GM23338 (cell line): ENCODE measurements at regions not wholly inside any gene's neighbourhood (a gene's known extent, or its start where the extent isn't known, plus 50 kb on each side); places are given as distances from the start of the nearest gene placed in this dataset.

Experiments
- ATAC-seq: fragments of 200-7000 bp; cut with Tn5 transposase; 3 replicates; pipeline ENCODE4 v1.9.1; 2020
- DNase-seq: peaks from one replicate; pipeline ENCODE4 v3.0.0-alpha.2; 2015; ENCODE audit warnings: low spot score
- H2AFZ ChIP-seq: fragments of 200-600 bp; sonication (generic); 2 replicates; pipeline ENCODE4 v1.8.0; 2016; ENCODE audit warnings: antibody characterized with exemption, mild to moderate bottlenecking, moderate library complexity
- H3F3A ChIP-seq: fragments of 200-600 bp; sonication (generic); replicated peaks from 2 replicates; pipeline ENCODE4 v1.8.0; 2017; ENCODE audit warnings: antibody characterized with exemption, mixed run types, low read depth
- H3K27ac ChIP-seq: fragments of 200-600 bp; sonication (generic); 2 replicates; pipeline ENCODE4 v1.6.1; 2016; ENCODE audit warnings: low read depth
- H3K27me3 ChIP-seq: fragments of 200-600 bp; sonication (generic); 2 replicates; pipeline ENCODE4 v1.8.0; 2016; ENCODE audit warnings: mild to moderate bottlenecking, mixed run types, moderate library complexity; ENCODE audit not compliant: insufficient read depth
- H3K36me3 ChIP-seq: fragments of 200-600 bp; sonication (generic); 2 replicates; pipeline ENCODE4 v1.8.0; 2016; ENCODE audit warnings: mild to moderate bottlenecking; ENCODE audit not compliant: insufficient read depth
- H3K4me1 ChIP-seq: fragments of 200-600 bp; sonication (generic); 2 replicates; pipeline ENCODE4 v1.8.0; 2016; ENCODE audit warnings: mild to moderate bottlenecking, moderate library complexity; ENCODE audit not compliant: insufficient read depth
- H3K4me2 ChIP-seq: fragments of 200-600 bp; sonication (generic); 2 replicates; pipeline ENCODE4 v1.7.1; 2017; ENCODE audit warnings: mixed run types
- H3K4me3 ChIP-seq: fragments of 200-600 bp; sonication (generic); 2 replicates; pipeline ENCODE4 v1.6.1; 2016; ENCODE audit warnings: mixed run types
- H3K79me2 ChIP-seq: fragments of 200-600 bp; sonication (generic); replicated peaks from 2 replicates; pipeline ENCODE4 v1.8.0; 2017; ENCODE audit warnings: mild to moderate bottlenecking; ENCODE audit not compliant: insufficient read depth
- H3K9me2 ChIP-seq: fragments of 200-600 bp; sonication (generic); 2 replicates; pipeline ENCODE4 v1.8.0; 2017; ENCODE audit not compliant: insufficient read depth
- H4K20me1 ChIP-seq: fragments of 200-600 bp; sonication (generic); replicated peaks from 2 replicates; pipeline ENCODE4 v1.8.0; 2017; ENCODE audit warnings: mild to moderate bottlenecking; ENCODE audit not compliant: insufficient read depth
- H3K27ac Mint-ChIP-seq: 2 replicates; pipeline ENCODE4 v1.8.0; 2020; ENCODE audit warnings: inconsistent platforms, mild to moderate bottlenecking, moderate library complexity, mixed read lengths
- H3K27me3 Mint-ChIP-seq: 3 replicates; pipeline ENCODE4 v1.8.0; 2022; ENCODE audit warnings: low read depth, mild to moderate bottlenecking, moderate library complexity, mixed read lengths, inconsistent platforms; ENCODE audit not compliant: insufficient read depth, poor library complexity
- H3K36me3 Mint-ChIP-seq: 3 replicates; pipeline ENCODE4 v1.8.0; 2021; ENCODE audit warnings: low read depth, mild to moderate bottlenecking, inconsistent platforms, moderate library complexity, mixed read lengths
- H3K4me1 Mint-ChIP-seq: 3 replicates; pipeline ENCODE4 v1.8.0; 2020; ENCODE audit warnings: mild to moderate bottlenecking, inconsistent platforms, mixed read lengths
- H3K4me3 Mint-ChIP-seq: 3 replicates; pipeline ENCODE4 v1.8.0; 2021; ENCODE audit warnings: moderate library complexity, mild to moderate bottlenecking, inconsistent platforms, mixed read lengths
- H3K9me3 Mint-ChIP-seq: 3 replicates; pipeline ENCODE4 v1.8.0; 2020; ENCODE audit warnings: moderate library complexity, mild to moderate bottlenecking, inconsistent platforms, mixed read lengths
- CREB1 ChIP-seq: fragments of 250-450 bp; sonication (Bioruptor Pico); IDR thresholded peaks from 2 replicates; pipeline ENCODE4 v1.5.0; 2020; ENCODE audit warnings: low read depth, mild to moderate bottlenecking, moderate library complexity
- CTCF ChIP-seq, 2 experiments: fragments of 200-600 bp in 1 of 2; sonication (generic) in 1 of 2; conservative IDR thresholded peaks; 2 replicates each; pipeline versions ENCODE4 v1.5.1 to v1.6.1; 2016 to 2017; ENCODE audit warnings: antibody characterized with exemption in 2 of 2, low read depth in 2 of 2, mild to moderate bottlenecking in 2 of 2, moderate library complexity in 1 of 2
- ETS1 ChIP-seq: IDR thresholded peaks from 2 replicates; pipeline ENCODE4 v1.6.1; 2016; ENCODE audit warnings: antibody characterized with exemption
- EZH2 ChIP-seq: fragments of 200-600 bp; sonication (generic); IDR thresholded peaks from one replicate; pipeline ENCODE4 v1.8.0; 2017; ENCODE audit warnings: antibody characterized with exemption, mild to moderate bottlenecking, low read depth; ENCODE audit not compliant: unreplicated experiment
- EZH2phosphoT487 ChIP-seq: fragments of 200-600 bp; sonication (generic); IDR thresholded peaks from one replicate; pipeline ENCODE4 v1.8.1; 2018; ENCODE audit warnings: antibody characterized with exemption; ENCODE audit not compliant: unreplicated experiment
- JUNB ChIP-seq: IDR thresholded peaks from one replicate; pipeline ENCODE4 v1.6.1; 2016; ENCODE audit warnings: antibody characterized with exemption; ENCODE audit not compliant: unreplicated experiment
- NANOG ChIP-seq: IDR thresholded peaks from 2 replicates; pipeline ENCODE4 v1.6.1; 2016; ENCODE audit warnings: antibody characterized with exemption, borderline replicate concordance
- POLR2AphosphoS5 ChIP-seq: IDR thresholded peaks from 2 replicates; pipeline ENCODE4 v1.6.1; 2016; ENCODE audit warnings: antibody characterized with exemption, low read depth
- REST ChIP-seq: IDR thresholded peaks from one replicate; pipeline ENCODE4 v1.6.1; 2018; ENCODE audit warnings: antibody characterized with exemption; ENCODE audit not compliant: unreplicated experiment
- STAT1 ChIP-seq: IDR thresholded peaks from one replicate; pipeline ENCODE4 v1.6.1; 2016; ENCODE audit warnings: antibody characterized with exemption; ENCODE audit not compliant: unreplicated experiment
- ZNF114 ChIP-seq: fragments of 250-450 bp; sonication (Bioruptor Pico); IDR thresholded peaks from 2 replicates; pipeline ENCODE4 v1.5.0; 2020; ENCODE audit warnings: mild to moderate bottlenecking, moderate library complexity
- ZNF331 ChIP-seq: fragments of 250-450 bp; sonication (Bioruptor Pico); IDR thresholded peaks from 2 replicates; pipeline ENCODE4 v1.5.0; 2020; ENCODE audit warnings: low read depth, mild to moderate bottlenecking, moderate library complexity
- ZNF462 ChIP-seq: fragments of 250-450 bp; sonication (Bioruptor Pico); IDR thresholded peaks from 2 replicates; pipeline ENCODE4 v1.5.0; 2020; ENCODE audit warnings: mild to moderate bottlenecking, moderate library complexity

GRCh38 chr12:91964501-91964900, 181.1 kb downstream of the BTG1 start:
- ATAC-seq (no peak), DNase-seq (no peak)
- Histone ChIP-seq H3K36me3 (no peaks in the 10 kb centered on the region), H3K9me2 (no peaks in the 10 kb centered on the region), H3K4me1 (no peaks in the 10 kb centered on the region), H3F3A (no peaks in the 10 kb centered on the region), H3K79me2 (no peaks in the 10 kb centered on the region), H3K27ac (no peak overlapping the region), H3K4me2 (no peak overlapping the region), H3K27me3 (no peaks in the 10 kb centered on the region), H3K4me3 (no peak overlapping the region), H2AFZ (no peak overlapping the region), H4K20me1 (no peaks in the 10 kb centered on the region)
- TF ChIP-seq EZH2 (no peak), POLR2AphosphoS5 (no peak), ZNF114 (CRISPR knock-in tag) (no peak), STAT1 (no peak), CREB1 (CRISPR knock-in tag) (no peak), EZH2phosphoT487 (no peak), REST (no peak), NANOG (no peak), JUNB (no peak), ETS1 (no peak), CTCF (conservative IDR thresholded peaks at IDR 0.05; ENCODE audit: low read depth in 2 of 2) (no peak), ZNF331 (CRISPR knock-in tag) (no peak), ZNF462 (CRISPR knock-in tag) (no peak)
- H3K27ac Mint-ChIP-seq, result no peak overlapping the region
- H3K4me3 Mint-ChIP-seq, result no peak overlapping the region
- no peaks in the 10 kb centered on the region; the same call in 2 of the 3 replicates for H3K4me1 Mint-ChIP-seq
- peaks cover under 1% of the 10 kb centered on the region; the same call in 1 of the 3 replicates for H3K36me3 Mint-ChIP-seq
- peaks cover 2% of the 10 kb centered on the region for H3K27me3 Mint-ChIP-seq
- peaks cover 2% of the 10 kb centered on the region; the same call in 2 of the 3 replicates for H3K9me3 Mint-ChIP-seq
